OCI-LY1 (cell line): ENCODE measurements at regions not wholly inside any gene's neighbourhood (a gene's known extent, or its start where the extent isn't known, plus 50 kb on each side); places are given as distances from the start of the nearest gene placed in this dataset.

Experiments used
- H2AFZ ChIP-seq: fragments of 200-600 bp; sonication (generic), shearing (Covaris generic); 2 replicates; pipeline ENCODE4 v1.6.0; 2014; ENCODE audit warnings: antibody characterized with exemption, mild to moderate bottlenecking, low read length
- H3F3A ChIP-seq: fragments of 200-600 bp; sonication (generic), shearing (Covaris generic); 2 replicates; pipeline ENCODE4 v1.6.0; 2014; ENCODE audit warnings: mild to moderate bottlenecking, antibody characterized with exemption, low read length, moderate library complexity; ENCODE audit not compliant: insufficient read depth
- H3K27ac ChIP-seq: fragments of 200-600 bp; sonication (generic); 2 replicates; pipeline ENCODE4 v1.5.1; 2014; ENCODE audit warnings: low read length, mixed run types, mild to moderate bottlenecking, low read depth; ENCODE audit not compliant: poor library complexity, severe bottlenecking
- H3K27me3 ChIP-seq: fragments of 200-600 bp; sonication (generic); 2 replicates; pipeline ENCODE4 v1.6.0; 2014; ENCODE audit warnings: antibody characterized with exemption, mild to moderate bottlenecking, low read length, moderate library complexity; ENCODE audit not compliant: insufficient read depth
- H3K36me3 ChIP-seq: fragments of 200-600 bp; sonication (generic); 2 replicates; pipeline ENCODE4 v1.6.1; 2014; ENCODE audit warnings: mild to moderate bottlenecking, antibody characterized with exemption, low read length, moderate library complexity, mixed read lengths; ENCODE audit not compliant: insufficient read depth
- H3K4me1 ChIP-seq: fragments of 200-600 bp; sonication (generic); 2 replicates; pipeline ENCODE4 v1.5.1; 2014; ENCODE audit warnings: mild to moderate bottlenecking, low read length, moderate library complexity; ENCODE audit not compliant: insufficient read depth, severe bottlenecking
- H3K4me2 ChIP-seq: fragments of 200-600 bp; sonication (generic), shearing (Covaris generic); 2 replicates; pipeline ENCODE4 v1.6.1; 2014; ENCODE audit warnings: low read length
- H3K4me3 ChIP-seq: fragments of 200-600 bp; sonication (generic); 2 replicates; pipeline ENCODE4 v1.5.1; 2014; ENCODE audit warnings: low read length, low read depth, mild to moderate bottlenecking, mixed read lengths; ENCODE audit not compliant: poor library complexity, severe bottlenecking
- H3K79me2 ChIP-seq: fragments of 200-600 bp; shearing (Covaris generic); 2 replicates; pipeline ENCODE4 v1.6.1; 2016; ENCODE audit warnings: mixed run types, low read length, mixed read lengths; ENCODE audit not compliant: insufficient read depth
- H3K9ac ChIP-seq: fragments of 200-600 bp; sonication (generic), shearing (Covaris generic); 2 replicates; pipeline ENCODE4 v1.6.1; 2014; ENCODE audit warnings: mild to moderate bottlenecking, low read length, mixed read lengths
- H3K9me2 ChIP-seq: fragments of 200-600 bp; sonication (generic), shearing (Covaris generic); 2 replicates; pipeline ENCODE4 v1.6.1; 2014; ENCODE audit warnings: low read depth, mild to moderate bottlenecking, low read length, mixed read lengths
- H3K9me3 ChIP-seq: fragments of 200-600 bp; shearing (Covaris generic); 2 replicates; pipeline ENCODE4 v1.6.1; 2014; ENCODE audit warnings: low read length, mixed read lengths
- H4K20me1 ChIP-seq: fragments of 200-600 bp; sonication (generic), shearing (Covaris generic); 2 replicates; pipeline ENCODE4 v1.6.0; 2016; ENCODE audit warnings: mild to moderate bottlenecking, low read length; ENCODE audit not compliant: insufficient read depth
- CTCF ChIP-seq: fragments of 200-600 bp; sonication (generic), shearing (Covaris generic); IDR thresholded peaks from 2 replicates; pipeline ENCODE4 v1.5.1; 2017; ENCODE audit warnings: mild to moderate bottlenecking, antibody characterized with exemption, low read length, moderate library complexity, mixed read lengths
- EZH2 ChIP-seq: fragments of 200-600 bp; sonication (generic), shearing (Covaris generic); IDR thresholded peaks from 2 replicates; pipeline ENCODE4 v1.8.0; 2017; ENCODE audit warnings: borderline replicate concordance, mixed run types, mild to moderate bottlenecking, antibody characterized with exemption, low read length, moderate library complexity, mixed read lengths

- no peaks in the 10 kb centered on the region for H3K9me3 ChIP-seq
- no peak overlapping the region for H3K4me3 ChIP-seq
- no peak overlapping the region for H3K9ac ChIP-seq
- H3K9me2 ChIP-seq: no peaks in the 10 kb centered on the region
- no peaks in the 10 kb centered on the region for H3K27me3 ChIP-seq
- H3K79me2 ChIP-seq: no peaks in the 10 kb centered on the region
- H2AFZ ChIP-seq: no peak overlapping the region
- no peaks in the 10 kb centered on the region for H3K36me3 ChIP-seq
- H3F3A ChIP-seq: no peaks in the 10 kb centered on the region
- TF ChIP-seq EZH2: no peak
- no peak for TF ChIP-seq CTCF
- no peaks in the 10 kb centered on the region for H4K20me1 ChIP-seq
- H3K4me2 ChIP-seq: no peak overlapping the region
- H3K27ac ChIP-seq: no peak overlapping the region
- H3K4me1 ChIP-seq: no peaks in the 10 kb centered on the region
Measured at GRCh38 chr4:111880116-111880515, 265.1 kb upstream of the FAM241A start.

- TF ChIP-seq EZH2 (no peak), CTCF (no peak)
- Histone ChIP-seq H3K4me3 (no peak overlapping the region), H3K9me3 (no peaks in the 10 kb centered on the region), H2AFZ (no peak overlapping the region), H3F3A (no peaks in the 10 kb centered on the region), H3K27me3 (no peaks in the 10 kb centered on the region), H3K9ac (no peak overlapping the region), H3K4me2 (no peak overlapping the region), H3K27ac (no peak overlapping the region), H3K4me1 (no peaks in the 10 kb centered on the region), H3K36me3 (no peaks in the 10 kb centered on the region), H3K9me2 (no peaks in the 10 kb centered on the region), H3K79me2 (no peaks in the 10 kb centered on the region), H4K20me1 (no peaks in the 10 kb centered on the region)
Measured at GRCh38 chr4:111883557-111883999, 261.7 kb upstream of the FAM241A start.

- TF ChIP-seq EZH2 (no peak), CTCF (no peak)
- Histone ChIP-seq H3K27me3 (no peaks in the 10 kb centered on the region), H3F3A (no peaks in the 10 kb centered on the region), H3K27ac (no peak overlapping the region), H4K20me1 (no peaks in the 10 kb centered on the region), H3K9me2 (no peaks in the 10 kb centered on the region), H3K4me3 (no peak overlapping the region), H3K9me3 (no peaks in the 10 kb centered on the region), H3K36me3 (no peaks in the 10 kb centered on the region), H2AFZ (no peak overlapping the region), H3K4me2 (no peak overlapping the region), H3K9ac (no peak overlapping the region), H3K79me2 (no peaks in the 10 kb centered on the region), H3K4me1 (no peaks in the 10 kb centered on the region)
Measured at GRCh38 chr4:111890412-111890811, 254.8 kb upstream of the FAM241A start.
